ENCODE measurements at regions not wholly inside any gene's neighbourhood (a gene's known extent, or its start where the extent isn't known, plus 50 kb on each side); places are given as distances from the start of the nearest gene placed in this dataset.
"Not testable (repeated sequence)": the region's sequence is repeated elsewhere in the genome, so short reads cannot be mapped to it uniquely, and the experiment has no call there.

DNA sequence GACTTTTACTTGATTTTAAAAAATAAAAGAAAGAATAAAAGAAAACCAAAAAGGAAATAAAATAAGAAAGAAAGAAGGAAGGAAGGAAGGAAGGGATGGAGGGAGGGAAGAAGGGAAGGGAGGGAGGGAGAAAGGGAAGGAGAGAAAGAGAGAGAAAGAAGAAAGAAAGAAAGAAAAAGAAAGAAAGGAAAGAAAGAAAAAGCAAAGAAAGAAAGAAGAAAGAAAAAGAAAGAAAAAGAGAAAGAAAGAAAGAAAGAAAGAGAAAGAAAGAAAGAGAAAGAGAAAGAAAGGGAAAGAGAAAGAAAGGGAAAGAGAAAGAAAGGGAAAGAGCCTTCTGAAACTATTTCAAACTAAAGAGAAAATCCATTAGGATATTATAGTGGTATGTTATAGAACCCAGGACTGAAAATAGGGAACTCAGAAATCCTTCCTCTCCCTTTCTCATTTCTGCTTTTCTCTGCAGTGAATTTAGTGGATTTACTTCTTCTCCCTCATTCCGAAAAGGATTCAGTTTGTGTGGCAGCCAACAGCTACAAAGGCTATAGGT lies 414.7 kb upstream of the CCNG1 start:
- no peak for DNase-seq

DNA sequence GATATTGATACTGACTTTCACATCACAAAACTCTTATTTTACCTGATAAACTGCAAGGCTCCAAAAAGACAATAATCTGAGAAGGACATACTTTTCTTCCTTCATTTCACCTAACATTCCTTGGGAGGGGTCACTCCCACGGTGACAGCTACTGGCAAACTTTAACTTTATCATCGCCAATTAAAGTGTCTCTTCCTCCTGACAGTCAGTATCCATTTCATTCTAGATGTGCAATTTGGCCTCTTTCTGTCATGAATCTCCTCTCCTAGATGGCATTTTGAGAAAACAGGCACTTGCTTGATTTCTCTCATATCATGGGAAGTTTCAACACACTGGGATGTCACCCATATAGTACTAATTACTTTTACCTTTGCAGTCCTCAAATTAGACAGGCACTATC lies 413.5 kb upstream of the CCNG1 start:
- no peak for DNase-seq

DNA sequence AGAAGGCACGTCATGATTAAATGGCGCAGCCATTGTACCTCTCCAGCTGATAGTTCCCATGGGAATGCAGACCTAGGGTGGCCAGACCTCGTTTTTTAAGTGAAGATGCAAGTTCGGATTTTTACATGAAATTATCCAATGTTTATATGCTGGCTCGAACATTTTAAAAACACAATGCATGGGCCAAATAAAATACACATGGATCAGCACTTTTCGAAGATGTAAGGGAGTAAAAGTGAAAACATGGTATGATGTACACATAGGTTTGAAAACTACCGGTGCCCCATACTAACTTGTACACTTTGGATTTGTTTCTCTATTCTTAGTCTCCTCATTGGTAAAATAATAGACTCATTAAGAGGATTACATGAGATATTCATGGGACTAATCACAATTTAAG lies 412.5 kb upstream of the CCNG1 start:
- DNase-seq: no peak

DNA sequence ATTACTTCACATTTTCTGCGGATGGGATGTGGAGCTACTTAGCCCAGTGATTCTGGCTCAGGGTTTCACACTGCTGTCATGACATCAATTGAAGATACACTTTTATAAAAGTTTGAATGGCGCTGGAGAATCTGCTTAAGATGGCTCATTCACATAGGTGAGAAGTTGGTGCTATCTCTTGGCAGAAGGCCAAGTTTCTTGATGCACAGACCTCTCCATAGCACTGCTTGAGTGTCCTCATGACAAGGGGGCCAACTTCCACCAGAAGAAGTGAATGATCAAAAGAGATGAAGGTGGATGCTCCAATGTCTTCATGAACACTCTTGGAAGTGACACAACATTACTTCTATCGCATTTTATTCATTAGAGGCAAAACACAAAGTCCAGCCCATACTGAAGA lies 403.7 kb upstream of the CCNG1 start:
- no peak for DNase-seq

GRCh38 chr5:163041254-163041653 lies 396.1 kb upstream of the CCNG1 start:
- DNase-seq: no peak

DNA sequence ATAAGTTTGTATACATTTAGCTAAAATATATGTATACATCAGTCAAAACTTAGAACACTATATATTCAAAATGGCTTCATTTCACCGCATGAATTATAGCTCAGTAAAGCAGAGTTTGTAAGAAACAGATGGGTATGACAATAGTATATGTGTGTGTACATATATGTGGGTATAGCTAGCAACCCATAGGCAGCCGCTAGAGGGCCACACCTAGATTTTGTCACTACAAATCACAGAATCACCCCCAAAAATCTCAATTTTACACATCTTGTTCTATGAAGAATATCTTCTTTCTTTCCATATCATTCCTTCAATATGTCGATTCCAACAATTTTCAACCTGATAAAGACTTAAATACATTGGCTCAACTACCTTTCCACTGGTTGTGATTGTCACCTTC lies 357.8 kb upstream of the CCNG1 start:
- no peak for DNase-seq

DNA sequence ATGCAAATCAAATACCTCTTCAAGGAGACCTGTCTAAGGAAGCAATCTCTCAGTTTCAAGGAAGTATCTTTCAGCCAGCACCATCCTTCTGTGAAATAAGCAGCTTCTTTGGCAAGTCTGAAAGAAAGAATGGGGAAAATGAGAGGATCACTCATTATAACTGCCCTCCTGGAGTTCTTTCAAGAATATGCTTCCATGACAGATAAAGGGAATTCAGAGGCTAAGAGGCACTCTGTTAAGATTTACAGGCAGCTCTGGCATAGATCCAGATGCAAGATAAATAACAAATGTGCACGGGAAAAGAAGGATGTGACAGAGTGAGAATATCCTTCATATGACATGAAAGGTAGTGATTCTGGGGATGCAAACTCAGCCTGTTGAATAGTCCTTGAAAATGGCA lies 348.2 kb upstream of the CCNG1 start:
- DNase-seq: no peak

DNA sequence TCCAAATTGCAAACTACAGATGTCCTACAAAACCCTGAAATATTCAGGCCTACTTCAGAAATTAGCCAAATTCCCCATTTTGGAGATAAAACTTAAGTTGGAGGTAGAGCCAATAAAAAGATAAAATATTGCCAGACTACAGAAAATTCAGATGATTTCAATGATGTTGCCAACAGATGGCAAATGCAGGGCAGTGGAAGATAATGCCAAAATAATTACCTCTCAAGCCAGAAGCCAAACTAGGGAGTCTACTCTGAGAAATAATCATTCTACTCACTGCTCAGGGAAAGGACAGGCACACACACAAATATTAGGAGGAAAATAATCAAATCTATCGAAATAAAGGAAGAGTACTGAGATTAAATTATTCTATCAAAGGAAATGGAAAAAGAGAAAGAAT lies 347.5 kb upstream of the CCNG1 start:
- DNase-seq: no peak

GRCh38 chr5:163094492-163095180 lies 342.8 kb upstream of the CCNG1 start:
- no peak for DNase-seq

DNA sequence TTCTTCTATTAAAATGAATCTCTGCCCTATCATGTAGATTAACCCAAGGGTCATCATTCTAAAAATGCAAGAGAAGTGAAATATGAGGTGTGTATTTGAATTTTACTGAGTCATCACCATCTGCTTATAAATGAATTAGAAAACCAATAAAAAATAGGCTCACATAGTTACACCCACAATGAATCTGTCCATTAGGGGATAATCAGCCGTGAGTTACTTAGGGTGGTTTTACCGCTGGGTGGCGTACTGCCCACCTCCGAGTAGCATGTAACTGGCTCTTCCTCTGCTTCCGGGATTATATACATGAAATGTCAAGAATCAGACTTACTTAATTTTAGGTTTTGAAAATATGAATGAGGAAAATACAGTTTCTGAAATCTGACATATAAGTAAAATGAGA lies 332.9 kb upstream of the CCNG1 start:
- DNase-seq: no peak

- DNase-seq: no peak
Measured at GRCh38 chr5:163105456-163105855, 331.9 kb upstream of the CCNG1 start.

GRCh38 chr5:163106098-163106497 lies 331.3 kb upstream of the CCNG1 start:
- no peak for DNase-seq

DNA sequence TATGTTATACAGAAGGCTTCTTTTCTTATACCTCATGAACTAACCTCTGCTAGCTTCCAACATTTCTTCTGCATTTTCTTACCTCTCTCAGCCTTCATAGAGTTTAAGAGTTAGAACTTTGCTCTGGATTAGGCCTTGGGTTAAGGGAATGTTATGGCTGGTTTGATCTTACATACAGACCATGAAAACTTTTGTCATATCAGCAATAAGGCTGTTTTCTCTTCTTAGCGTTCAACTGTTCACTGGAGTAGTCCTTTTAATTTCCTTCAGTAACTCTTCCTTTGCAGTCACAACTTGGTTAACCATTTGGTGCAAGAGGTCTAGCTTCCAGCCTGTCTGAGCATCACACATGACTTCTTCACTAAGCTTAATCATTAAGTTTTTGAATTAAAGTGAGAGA lies 329.0 kb upstream of the CCNG1 start:
- DNase-seq: no peak

DNA sequence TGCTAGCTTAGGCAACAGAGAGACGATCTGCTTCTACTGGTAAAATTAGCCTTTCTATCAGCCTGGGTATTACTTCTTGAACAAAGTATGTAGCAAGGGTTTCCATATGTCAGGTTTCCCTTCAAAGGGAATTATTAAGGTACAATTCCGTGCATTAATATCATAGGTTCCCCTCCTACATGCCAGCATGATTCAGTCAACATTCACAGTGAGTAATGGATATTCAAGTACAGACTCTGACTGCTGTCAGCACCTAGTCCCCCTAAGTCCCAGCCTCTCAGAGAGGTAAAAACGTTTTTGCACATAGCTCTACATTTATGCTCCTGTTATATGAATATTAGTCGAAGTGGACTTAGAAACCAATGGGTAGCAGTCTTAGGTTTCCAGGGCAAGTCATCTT lies 322.4 kb upstream of the CCNG1 start:
- no peak for DNase-seq

- not testable (repeated sequence) for DNase-seq
Measured at GRCh38 chr5:163116618-163117017, 320.8 kb upstream of the CCNG1 start.

DNA sequence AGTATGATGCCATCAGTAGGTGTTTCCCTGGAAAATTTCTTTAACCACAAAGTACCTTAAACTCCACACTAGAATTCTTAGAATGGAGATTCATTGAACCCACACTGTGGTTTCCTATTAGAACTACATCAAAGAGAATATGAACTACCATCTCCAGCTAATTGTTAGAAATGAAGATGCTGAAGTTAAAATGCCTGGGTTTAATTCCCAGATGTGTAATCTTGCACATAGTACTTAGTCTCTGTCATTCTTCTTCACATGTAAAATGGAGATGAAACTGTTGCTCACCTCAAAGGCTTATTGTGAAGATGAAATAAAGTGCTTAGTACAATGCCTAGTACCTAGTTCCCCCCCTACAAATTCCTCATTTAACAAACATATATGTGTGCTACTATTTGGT lies 303.3 kb upstream of the CCNG1 start:
- DNase-seq: no peak

DNA sequence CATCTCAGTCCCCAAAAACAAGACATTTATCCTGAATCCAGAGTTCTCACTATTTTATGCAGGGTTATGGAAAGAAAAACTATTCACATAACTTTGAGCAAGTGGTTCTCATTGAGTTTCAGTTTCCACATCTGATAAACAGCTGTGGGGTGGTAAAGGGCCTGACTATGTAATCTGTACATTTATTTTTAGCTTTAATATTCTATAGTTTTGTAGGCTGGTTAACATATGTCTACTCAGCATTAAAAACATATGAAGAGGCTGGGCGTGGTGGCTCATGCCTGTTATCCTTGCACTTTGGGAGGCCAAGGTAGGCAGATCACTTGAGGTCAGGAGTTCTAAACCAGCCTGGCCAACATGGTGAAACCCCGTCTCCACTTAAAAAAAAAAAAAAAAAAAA lies 301.5 kb upstream of the CCNG1 start:
- DNase-seq: no peak

DNA sequence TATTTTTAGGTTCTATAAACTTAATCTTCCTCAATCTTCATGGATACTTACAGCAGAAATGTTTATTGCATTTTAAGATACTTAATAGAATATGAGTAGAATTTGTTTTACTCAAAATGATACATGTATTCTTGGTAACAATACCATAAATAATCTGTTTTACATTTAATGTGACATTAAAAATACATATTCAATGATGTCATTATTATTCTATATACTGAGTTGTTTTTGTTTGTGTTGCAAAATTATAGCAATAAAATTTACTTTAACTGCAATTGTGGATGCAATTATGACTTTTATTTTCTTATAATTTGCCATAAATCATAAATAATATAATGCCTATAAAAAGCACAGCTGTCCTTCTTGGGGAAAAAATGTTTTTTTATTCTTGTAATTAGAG lies 275.9 kb upstream of the CCNG1 start:
- DNase-seq: no peak

DNA sequence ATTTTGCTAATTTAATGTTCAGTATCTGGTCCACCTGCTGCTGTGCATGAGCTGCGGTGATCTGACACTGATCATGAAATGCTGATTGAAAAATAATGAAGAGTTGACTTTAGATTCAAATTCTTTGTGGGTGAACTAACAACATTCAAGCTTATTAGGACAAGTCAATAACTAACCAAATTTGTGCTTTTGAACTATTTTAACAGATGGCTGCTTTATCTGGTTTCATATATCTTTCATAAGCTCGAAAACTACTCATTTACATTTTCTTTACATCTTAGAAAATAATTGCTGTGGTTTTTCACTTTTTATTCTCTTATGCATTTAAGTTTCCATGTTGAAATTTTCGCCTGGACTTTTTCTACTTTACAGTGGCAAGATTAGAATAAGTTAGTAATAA lies 274.8 kb upstream of the CCNG1 start:
- no peak for DNase-seq

GRCh38 chr5:163163858-163164257 lies 273.5 kb upstream of the CCNG1 start:
- no peak for DNase-seq

- DNase-seq: no peak
Measured at GRCh38 chr5:163165277-163165676, 272.1 kb upstream of the CCNG1 start.

- DNase-seq: not testable (repeated sequence)
Measured at GRCh38 chr5:163170161-163170560, 267.2 kb upstream of the CCNG1 start.

- DNase-seq: no peak
Measured at GRCh38 chr5:163172540-163173338, 264.7 kb upstream of the CCNG1 start.

- DNase-seq: no peak
Measured at GRCh38 chr5:163177971-163178370, 259.4 kb upstream of the CCNG1 start.

DNA sequence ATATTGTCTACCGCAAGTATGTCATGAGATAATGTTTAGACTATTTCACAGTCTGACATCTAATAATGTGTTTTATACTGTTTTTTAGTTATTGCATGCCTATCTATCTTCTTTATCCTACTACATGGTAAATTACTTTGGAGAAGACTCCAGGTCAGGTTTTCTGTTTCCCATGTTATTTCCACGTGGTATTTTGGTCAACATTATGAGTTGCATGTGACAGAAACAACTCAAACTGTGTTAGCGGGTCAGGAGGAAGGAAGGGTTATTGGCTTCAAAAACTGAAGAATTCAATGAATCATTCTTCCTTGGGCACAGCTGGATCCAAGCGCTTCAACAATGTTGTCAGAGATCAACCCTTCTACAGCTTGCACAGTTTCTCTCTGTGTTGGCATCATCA lies 252.1 kb upstream of the CCNG1 start:
- no peak for DNase-seq

All from NCI-H2029 (cell line).